Suppressor macrophage (primary cell): ENCODE measurements at regions not wholly inside any gene's neighbourhood (a gene's known extent, or its start where the extent isn't known, plus 50 kb on each side); places are given as distances from the start of the nearest gene placed in this dataset.

ENCODE experiments used
- DNase-seq, 4 experiments: peaks; one replicate each; pipeline ENCODE4 v3.0.0-alpha.2; 2020 to 2022

- DNase-seq = no peak
Observed at GRCh38 chr6:139480356-139481165, 106.1 kb upstream of the CITED2 start.

GRCh38 chr6:139479433-139480222 lies 105.2 kb upstream of the CITED2 start:
- DNase-seq = no peak

- no peak for DNase-seq
Observed at GRCh38 chr6:139475646-139476045, 101.2 kb upstream of the CITED2 start.

DNA sequence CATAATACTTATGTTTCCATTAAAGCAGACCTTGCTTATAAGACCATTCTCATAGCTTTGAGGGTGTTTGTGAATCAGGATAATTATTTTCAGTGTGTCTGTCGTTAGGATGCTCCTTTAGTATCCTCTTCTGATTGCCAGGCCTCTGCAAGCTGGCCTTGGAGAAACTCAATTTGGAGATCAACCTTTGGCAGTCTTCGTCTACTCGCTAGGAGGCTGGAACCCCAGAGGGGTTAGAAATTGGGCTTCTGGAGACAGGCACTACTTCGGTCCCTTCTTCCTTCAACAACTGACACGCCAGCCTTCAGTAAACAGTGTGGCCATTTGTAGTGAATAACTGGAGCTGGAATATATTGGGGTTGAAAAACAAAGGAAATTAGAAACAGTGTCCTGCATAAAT lies 100.8 kb upstream of the CITED2 start:
- no peak for DNase-seq

- peak; percentile 30 to 59 (median 52) for DNase-seq
Observed at GRCh38 chr6:139474145-139475108, 100.0 kb upstream of the CITED2 start.

DNA sequence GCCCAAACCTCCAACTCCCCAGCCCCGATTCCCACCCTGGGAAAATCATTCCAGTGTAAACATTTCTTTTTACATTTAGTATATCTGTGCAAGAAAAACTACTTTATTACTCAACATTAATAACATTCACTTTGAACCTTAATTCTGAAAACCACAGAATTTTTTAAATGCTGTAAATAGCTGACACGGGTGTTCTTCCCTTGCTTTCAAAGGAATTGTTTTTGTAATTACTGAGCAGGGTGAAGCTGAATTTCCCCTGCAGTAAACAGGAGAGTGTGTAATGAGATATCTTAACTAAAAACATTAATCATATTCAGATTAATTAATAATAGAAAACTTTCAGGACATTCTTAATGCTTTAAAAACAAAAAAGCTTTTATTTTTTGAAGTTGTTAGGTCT lies 99.3 kb upstream of the CITED2 start:
- DNase-seq = no peak

DNA sequence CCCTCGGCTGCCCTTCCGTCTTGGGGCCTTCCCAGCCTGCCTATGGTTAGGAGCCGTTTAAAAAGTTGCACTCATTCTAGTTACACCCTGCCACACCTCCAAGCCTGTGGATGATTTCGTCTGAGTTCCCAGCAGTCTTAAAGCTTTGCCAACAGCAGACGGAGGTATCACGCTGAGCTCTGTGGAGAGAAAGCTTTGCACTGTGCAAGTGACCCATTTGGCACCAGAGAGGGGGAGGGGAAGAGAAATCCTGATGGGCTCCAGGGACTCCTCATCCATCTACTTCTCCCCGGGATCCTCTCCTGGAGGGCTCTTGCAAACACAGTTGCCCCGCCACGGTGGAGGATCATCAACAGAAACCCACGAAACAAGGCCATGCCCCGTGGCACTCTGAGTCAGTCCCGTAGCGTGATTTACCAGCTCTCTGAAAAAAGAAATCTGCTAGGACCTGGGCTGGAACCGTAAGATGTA lies 98.8 kb upstream of the CITED2 start:
- no peak for DNase-seq

DNA sequence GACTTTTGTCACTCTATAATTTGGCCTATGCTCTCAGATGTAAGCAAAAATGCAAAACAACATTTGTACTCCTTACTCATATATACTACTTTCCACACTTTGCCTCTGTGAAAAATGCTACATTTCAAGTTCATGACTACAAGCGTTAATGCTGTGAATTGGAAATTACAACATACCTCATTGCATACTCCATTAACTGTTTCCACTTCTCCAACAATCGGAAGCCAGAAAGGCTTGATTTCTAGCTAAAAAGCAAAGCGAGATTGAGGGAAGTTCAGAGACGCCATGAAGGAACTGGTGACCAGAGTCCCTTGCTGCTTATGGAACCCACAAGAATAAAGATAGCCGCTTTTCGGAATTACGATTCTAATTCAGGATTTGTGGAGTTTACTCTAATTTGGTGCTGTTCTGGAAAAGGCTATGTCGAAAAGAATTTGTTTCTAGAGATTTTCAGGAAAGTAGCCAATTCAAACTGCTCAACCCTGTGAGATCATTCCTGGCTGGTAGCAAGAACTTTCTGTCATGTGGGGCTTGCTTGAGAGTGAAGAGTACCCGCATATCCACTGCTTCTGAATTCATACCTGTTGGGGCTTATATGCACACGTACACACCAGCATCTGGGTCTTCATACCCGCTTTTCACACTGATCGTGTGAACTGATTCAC lies 98.0 kb upstream of the CITED2 start:
- peak; percentile 38 to 78 (median 68) for DNase-seq

DNA sequence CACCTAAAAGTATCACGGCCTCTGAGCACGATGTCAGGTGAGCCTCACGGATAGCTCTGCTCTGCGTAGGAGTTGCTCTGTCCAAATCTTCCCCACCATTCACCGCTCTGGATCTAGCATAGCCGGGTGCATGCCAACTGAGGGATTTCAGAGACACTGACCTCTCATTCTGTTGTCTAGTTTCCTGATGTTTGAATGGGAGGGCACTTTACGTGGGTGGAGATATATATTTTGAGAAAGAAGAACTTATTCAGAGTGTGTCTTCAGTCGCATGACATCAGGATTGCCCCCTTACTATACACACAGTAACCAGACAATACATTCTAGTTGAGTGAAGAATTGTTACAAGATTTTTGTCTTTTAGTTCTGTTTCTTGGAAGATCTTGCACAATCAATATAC lies 96.5 kb upstream of the CITED2 start:
- DNase-seq = peak; percentile 11 to 71 (median 37)

DNA sequence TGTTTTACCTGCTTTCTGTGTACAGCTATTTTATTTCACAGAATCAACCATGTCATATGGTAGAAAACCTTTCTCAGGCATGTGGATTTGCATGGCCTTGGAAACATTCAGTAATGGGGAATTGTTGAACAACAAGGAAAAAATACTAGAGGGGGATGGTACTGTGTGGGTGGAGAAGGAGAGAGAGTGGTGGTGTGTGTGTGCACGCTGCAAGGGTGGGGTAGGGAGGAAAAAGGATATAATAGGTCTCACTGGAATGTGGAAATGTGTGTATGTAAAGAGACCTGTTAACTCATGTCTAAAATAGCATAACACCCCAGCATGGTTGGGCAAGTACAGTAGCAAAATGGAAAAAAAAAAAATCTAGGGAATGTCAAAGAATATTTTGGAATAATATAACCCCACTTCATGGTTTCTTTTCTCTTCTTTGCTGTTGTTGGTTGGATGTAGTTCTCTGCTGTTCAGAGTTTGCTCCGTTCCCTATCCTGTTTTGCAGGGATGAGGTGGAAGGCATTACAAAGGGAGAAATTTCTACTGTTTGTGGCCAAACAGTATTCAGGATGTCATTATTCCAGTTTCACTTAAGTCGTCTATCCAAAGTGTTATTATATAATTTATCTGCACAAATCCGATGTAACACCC lies 93.9 kb upstream of the CITED2 start:
- no peak for DNase-seq

DNA sequence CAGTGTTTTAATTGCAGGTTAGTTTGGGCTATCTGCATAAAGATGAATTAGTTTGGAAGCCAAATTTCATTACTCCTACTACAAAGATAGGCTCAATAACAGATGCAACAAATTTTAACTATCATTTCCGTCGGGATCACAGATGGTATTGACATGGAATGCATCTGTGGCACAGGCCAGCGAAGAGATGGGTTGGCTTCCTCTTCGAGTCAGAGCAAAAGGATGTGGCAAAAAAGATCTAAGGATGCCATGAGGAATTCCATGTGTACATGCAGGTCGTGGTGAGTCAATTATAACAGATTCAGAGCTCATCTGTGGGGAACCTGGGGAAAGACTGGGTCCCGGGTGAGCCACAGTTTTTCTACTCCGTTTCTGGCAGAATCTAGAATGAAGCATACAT lies 83.0 kb upstream of the CITED2 start:
- DNase-seq = no peak

- DNase-seq = peak; percentile 30 to 72 (median 59)
Observed at GRCh38 chr6:139452148-139452876, 77.9 kb upstream of the CITED2 start.

DNA sequence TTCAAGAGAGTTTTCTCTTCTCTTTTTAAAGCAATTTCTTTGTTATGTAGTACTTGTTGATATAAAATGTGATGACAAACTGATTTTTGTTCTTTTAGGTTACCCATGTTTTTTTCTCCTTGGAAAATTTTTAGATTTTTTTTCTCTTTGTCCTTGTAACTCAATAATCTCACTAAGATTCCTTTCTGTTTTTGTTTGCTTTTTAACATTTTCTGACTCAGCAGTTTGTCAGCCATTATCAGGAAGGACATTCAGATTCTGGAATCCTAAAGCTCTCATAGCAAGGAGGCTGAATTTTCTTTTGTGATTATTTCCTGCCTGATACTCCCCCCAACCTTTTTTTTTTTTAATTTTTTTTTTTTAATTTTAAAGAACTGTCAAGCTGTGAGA lies 75.2 kb upstream of the CITED2 start:
- DNase-seq = no peak

DNA sequence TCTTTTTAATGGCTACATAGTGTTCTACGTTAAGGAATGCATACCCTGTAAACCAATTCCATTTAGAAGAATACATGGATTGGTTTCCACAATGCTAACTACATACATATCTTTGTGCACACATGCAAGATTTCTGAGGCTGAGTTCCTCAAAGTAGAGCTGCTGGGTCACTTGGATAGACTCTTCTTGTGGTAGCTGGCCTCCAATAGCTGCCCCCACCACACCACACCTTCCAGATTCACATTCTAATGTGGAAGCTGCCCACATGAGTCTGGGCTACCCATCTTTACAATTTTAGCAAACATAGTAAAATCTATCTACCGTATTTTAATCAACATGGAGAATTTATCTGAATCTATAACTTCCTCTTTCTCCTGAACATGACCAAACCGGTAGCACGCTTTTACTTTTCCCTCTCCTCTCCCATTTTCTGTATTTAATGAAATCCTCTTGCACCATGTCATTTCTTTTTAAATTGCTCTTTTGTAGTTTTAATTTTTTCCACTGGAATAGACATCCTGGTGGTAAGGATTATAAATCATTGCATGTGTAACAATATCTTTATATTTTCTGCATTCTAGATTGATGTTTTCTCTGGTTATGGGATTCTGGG lies 74.7 kb upstream of the CITED2 start:
- peak in 3 of 4 experiments; percentile 25 to 40 (median 31) for DNase-seq

- DNase-seq = peak in 1 of 4 experiments; percentile 21
Observed at GRCh38 chr6:139448051-139448649, 73.7 kb upstream of the CITED2 start.

DNA sequence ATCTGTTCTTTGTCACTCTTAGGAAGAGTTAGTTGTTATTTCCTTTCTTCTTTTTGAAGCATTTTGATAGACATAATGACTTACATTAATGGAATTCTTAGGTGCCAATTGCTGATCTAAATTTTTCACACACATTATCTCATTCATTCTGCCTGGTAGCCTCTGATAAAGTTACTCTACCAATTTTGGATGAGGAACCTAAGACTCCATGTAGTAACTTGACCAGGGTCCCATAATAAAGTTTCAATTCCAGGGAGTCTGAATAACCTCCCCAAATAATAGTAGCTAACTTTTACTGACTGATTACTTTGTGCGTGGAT lies 73.2 kb upstream of the CITED2 start:
- no peak for DNase-seq

DNA sequence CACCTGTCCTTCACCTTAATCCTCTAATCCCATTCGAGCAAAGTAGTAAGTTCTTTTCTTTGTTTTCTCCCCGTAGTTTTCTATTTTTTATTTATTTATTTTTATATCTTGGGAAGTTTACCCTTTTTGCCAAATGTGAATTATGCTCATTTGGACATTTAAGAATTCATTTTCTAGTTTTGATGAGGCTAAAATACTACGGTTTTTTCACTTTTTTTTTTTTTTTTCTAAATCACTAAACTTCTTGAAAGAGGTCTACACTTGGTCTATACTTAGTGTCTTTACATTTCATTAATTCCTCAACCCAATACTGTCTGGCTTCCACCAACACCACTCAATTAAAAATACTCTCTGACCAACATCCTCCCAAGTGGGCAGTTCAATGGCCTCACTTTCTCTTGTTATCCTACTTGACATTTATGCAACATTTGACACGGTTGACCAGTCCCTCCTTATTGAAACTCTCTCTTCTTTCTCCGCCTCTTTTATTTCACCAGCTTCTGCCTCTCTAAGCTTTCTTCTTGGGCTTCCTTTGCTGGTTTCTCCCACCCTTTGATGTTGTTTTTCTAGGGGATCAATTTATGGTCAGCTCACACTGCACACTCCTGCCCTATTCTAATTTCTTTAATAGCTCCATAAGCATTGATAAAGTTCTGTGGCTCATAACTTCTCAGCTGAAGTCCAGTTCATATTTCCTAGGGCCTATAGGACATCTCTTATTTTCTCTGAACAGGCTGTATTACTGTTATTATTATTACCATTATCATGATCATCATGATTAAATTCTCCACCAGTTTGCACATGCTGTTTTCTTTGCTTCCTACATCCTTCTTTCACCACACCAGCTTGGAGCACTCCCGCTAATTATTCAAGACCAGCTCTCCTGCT lies 72.6 kb upstream of the CITED2 start:
- DNase-seq = no peak

GRCh38 chr6:139446138-139446715 lies 71.8 kb upstream of the CITED2 start:
- DNase-seq = no peak
